K562 (cell line): ENCODE measurements at regions not wholly inside any gene's neighbourhood (a gene's known extent, or its start where the extent isn't known, plus 50 kb on each side); places are given as distances from the start of the nearest gene placed in this dataset.

Experiments
- ARID1B ChIP-seq: fragments of 450-650 bp; IDR thresholded peaks from 2 replicates; pipeline ENCODE4 v1.6.1; 2016; ENCODE audit warnings: antibody characterized with exemption, mild to moderate bottlenecking, inconsistent platforms
- BCL6 ChIP-seq: fragments of 250-450 bp; sonication (Bioruptor Pico); IDR thresholded peaks from 2 replicates; pipeline ENCODE4 v1.4.0; 2020
- CBFA2T3 ChIP-seq: fragments of 450-650 bp; IDR thresholded peaks from 2 replicates; pipeline ENCODE4 v1.6.1; 2017
- CREM ChIP-seq: IDR thresholded peaks from 2 replicates; pipeline ENCODE4 v1.6.1; 2014; ENCODE audit warnings: antibody characterized with exemption, low read depth
- CXXC5 ChIP-seq: fragments of 250-450 bp; sonication (Bioruptor Pico); IDR thresholded peaks from 2 replicates; pipeline ENCODE4 v1.8.0; 2022; ENCODE audit warnings: inconsistent platforms, mild to moderate bottlenecking, moderate library complexity
- EWSR1 ChIP-seq: fragments of 450-650 bp; IDR thresholded peaks from 2 replicates; pipeline ENCODE4 v1.6.1; 2018; ENCODE audit warnings: borderline replicate concordance, mild to moderate bottlenecking, low read depth, moderate library complexity; ENCODE audit not compliant: partially characterized antibody
- GABPB1 ChIP-seq: sonication (generic); formaldehyde crosslinking; IDR thresholded peaks from 2 replicates; pipeline ENCODE4 v1.8.0; 2022; ENCODE audit warnings: mild to moderate bottlenecking, missing genetic modification reagents
- HDAC1 ChIP-seq, 2 experiments: fragments of 450-650 bp; IDR thresholded peaks; 2 replicates each; pipeline ENCODE4 v1.6.1; 2016 to 2017; ENCODE audit warnings: inconsistent platforms in 1 of 2, mild to moderate bottlenecking in 1 of 2, moderate library complexity in 1 of 2
- IFI16 ChIP-seq: fragments of 250-450 bp; sonication (Bioruptor Pico); IDR thresholded peaks from 2 replicates; pipeline ENCODE4 v2.1.2; 2022; ENCODE audit warnings: mild to moderate bottlenecking, inconsistent platforms
- MEIS2 ChIP-seq: fragments of 450-650 bp; IDR thresholded peaks from 2 replicates; pipeline ENCODE4 v1.6.1; 2014; ENCODE audit warnings: mild to moderate bottlenecking; ENCODE audit not compliant: partially characterized antibody
- MTF1 ChIP-seq: fragments of 250-450 bp; sonication (Bioruptor Pico); IDR thresholded peaks from 2 replicates; pipeline ENCODE4 v1.9.0; 2021; ENCODE audit warnings: moderate library complexity, mild to moderate bottlenecking, inconsistent platforms, borderline replicate concordance
- POLR2A ChIP-seq: fragments of 450-650 bp; conservative IDR thresholded peaks from 2 replicates; pipeline ENCODE4 v1.6.1; 2016
- POLR2AphosphoS2 ChIP-seq: IDR thresholded peaks from 2 replicates; pipeline ENCODE4 v1.6.1; 2012; ENCODE audit warnings: low read length, improper control_type of control experiment
- SRSF3 ChIP-seq: fragments of 200-400 bp; formaldehyde crosslinking; IDR thresholded peaks from 2 replicates; pipeline ENCODE4 v1.6.1; 2016; ENCODE audit warnings: mild to moderate bottlenecking, low read length, moderate library complexity; ENCODE audit not compliant: insufficient read depth
- TAF9B ChIP-seq: fragments of 450-650 bp; IDR thresholded peaks from 2 replicates; pipeline ENCODE4 v1.6.1; 2018; ENCODE audit warnings: mild to moderate bottlenecking; ENCODE audit not compliant: partially characterized antibody
- TRIM24 ChIP-seq, 2 experiments: fragments of 450-650 bp; IDR thresholded peaks; 2 replicates each; pipeline ENCODE4 v1.6.1; 2016
- YBX1 ChIP-seq: fragments of 450-650 bp; IDR thresholded peaks from 2 replicates; pipeline ENCODE4 v1.7.1; 2016; ENCODE audit warnings: mild to moderate bottlenecking
- ZC3H11A ChIP-seq: IDR thresholded peaks from 2 replicates; pipeline ENCODE4 v1.6.1; 2012; ENCODE audit warnings: low read depth, low read length, improper control_type of control experiment
- ZFP1 ChIP-seq: fragments of 450-650 bp; formaldehyde crosslinking; IDR thresholded peaks from 2 replicates; pipeline ENCODE4 v1.4.0; 2020; ENCODE audit warnings: mild to moderate bottlenecking, mixed read lengths
- ZNF184 ChIP-seq: sonication (generic); formaldehyde crosslinking; IDR thresholded peaks from 2 replicates; pipeline ENCODE4 v1.5.0; 2020; ENCODE audit warnings: missing genetic modification reagents
- ZNF324 ChIP-seq: fragments of 250-450 bp; sonication (Bioruptor Pico); IDR thresholded peaks from 2 replicates; pipeline ENCODE4 v1.4.0; 2020; ENCODE audit warnings: mild to moderate bottlenecking
- ZNF561 ChIP-seq: fragments of 450-650 bp; formaldehyde crosslinking; conservative IDR thresholded peaks from 2 replicates; pipeline ENCODE4 v1.4.0; 2020; ENCODE audit warnings: mild to moderate bottlenecking, moderate library complexity
- TF ChIP-seq, protein P1 (sequence below): sonication (generic); formaldehyde crosslinking; IDR thresholded peaks from 2 replicates; pipeline ENCODE4 v1.8.1; 2023; ENCODE audit warnings: mild to moderate bottlenecking, missing genetic modification reagents
- TF ChIP-seq, protein P2 (sequence below): sonication (generic); formaldehyde crosslinking; IDR thresholded peaks from 2 replicates; pipeline ENCODE4 v1.9.0; 2022; ENCODE audit warnings: mild to moderate bottlenecking, missing genetic modification reagents
- TF ChIP-seq, protein P3 (sequence below): IDR thresholded peaks from 3 replicates; pipeline ENCODE4 v1.6.1; 2011; ENCODE audit warnings: borderline replicate concordance, mild to moderate bottlenecking; ENCODE audit not compliant: insufficient read length, insufficient read depth
- TF ChIP-seq, protein P4 (sequence below), 2 experiments: fragments of 200-800 bp in 1 of 2; sonication (Bioruptor generic) in 1 of 2; sonication (generic) in 1 of 2; formaldehyde crosslinking in 1 of 2; IDR thresholded peaks in 1 of 2; conservative IDR thresholded peaks in 1 of 2; 2 replicates each; pipeline versions ENCODE4 v1.5.0 to v1.6.1; 2016 to 2020; ENCODE audit warnings: missing compliant biosample characterization in 1 of 2, missing genetic modification characterization in 1 of 2, missing genetic modification reagents in 1 of 2
- TF ChIP-seq, protein P5 (sequence below): sonication (generic); formaldehyde crosslinking; IDR thresholded peaks from 2 replicates; pipeline ENCODE4 v1.8.1; 2022; ENCODE audit warnings: missing genetic modification reagents

DNA sequence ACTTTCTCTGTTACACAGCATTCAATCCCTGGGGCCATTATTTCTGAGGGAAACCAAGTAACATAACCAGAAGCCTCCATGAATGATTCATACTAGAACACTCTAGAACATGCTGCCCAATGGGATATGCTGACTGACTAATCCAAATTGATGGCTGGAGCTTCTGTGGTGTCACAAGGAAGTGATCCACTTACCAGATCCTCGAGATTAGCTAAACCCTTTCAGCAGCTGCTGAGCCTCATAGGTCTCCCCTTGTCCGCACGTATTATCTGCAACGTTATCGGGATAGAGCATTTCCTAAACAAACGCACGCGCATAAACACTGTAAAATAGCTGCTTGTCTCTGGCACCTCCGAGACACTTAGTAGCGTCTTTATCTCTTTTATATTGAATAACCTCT, 61.2 kb upstream of the PROK2 start (continued):
- TF ChIP-seq BCL6 (CRISPR knock-in tag) (no peak), SRSF3 (no peak), GABPB1 (CRISPR knock-in tag) (no peak), HDAC1 (IDR thresholded peaks at IDR 0.05) (no peak), ZNF184 (no peak), EWSR1 (no peak), CBFA2T3 (no peak), CXXC5 (CRISPR knock-in tag) (peak; percentile 40; the same call in 1 of the 2 replicates), TRIM24 (IDR thresholded peaks at IDR 0.05) (no peak; a peak in 1 of 4 replicates), ARID1B (peak; percentile 24; the same call in 1 of the 2 replicates), ZNF561 (CRISPR knock-in tag) (no peak), TAF9B (no peak), MEIS2 (peak; percentile 64), MTF1 (CRISPR knock-in tag) (no peak), POLR2AphosphoS2 (no peak), ZNF324 (CRISPR knock-in tag) (no peak), ZFP1 (CRISPR knock-in tag) (no peak), POLR2A (no peak), YBX1 (no peak), IFI16 (CRISPR knock-in tag) (no peak), CREM (peak; percentile 25; the same call in 1 of the 2 replicates), ZC3H11A (no peak)
- TF ChIP-seq, protein P1, sequence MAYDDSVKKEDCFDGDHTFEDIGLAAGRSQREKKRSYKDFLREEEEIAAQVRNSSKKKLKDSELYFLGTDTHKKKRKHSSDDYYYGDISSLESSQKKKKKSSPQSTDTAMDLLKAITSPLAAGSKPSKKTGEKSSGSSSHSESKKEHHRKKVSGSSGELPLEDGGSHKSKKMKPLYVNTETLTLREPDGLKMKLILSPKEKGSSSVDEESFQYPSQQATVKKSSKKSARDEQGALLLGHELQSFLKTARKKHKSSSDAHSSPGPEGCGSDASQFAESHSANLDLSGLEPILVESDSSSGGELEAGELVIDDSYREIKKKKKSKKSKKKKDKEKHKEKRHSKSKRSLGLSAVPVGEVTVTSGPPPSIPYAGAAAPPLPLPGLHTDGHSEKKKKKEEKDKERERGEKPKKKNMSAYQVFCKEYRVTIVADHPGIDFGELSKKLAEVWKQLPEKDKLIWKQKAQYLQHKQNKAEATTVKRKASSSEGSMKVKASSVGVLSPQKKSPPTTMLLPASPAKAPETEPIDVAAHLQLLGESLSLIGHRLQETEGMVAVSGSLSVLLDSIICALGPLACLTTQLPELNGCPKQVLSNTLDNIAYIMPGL = no peak
- TF ChIP-seq, protein P2, sequence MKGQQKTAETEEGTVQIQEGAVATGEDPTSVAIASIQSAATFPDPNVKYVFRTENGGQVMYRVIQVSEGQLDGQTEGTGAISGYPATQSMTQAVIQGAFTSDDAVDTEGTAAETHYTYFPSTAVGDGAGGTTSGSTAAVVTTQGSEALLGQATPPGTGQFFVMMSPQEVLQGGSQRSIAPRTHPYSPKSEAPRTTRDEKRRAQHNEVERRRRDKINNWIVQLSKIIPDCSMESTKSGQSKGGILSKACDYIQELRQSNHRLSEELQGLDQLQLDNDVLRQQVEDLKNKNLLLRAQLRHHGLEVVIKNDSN (CRISPR knock-in tag) = no peak
- TF ChIP-seq, protein P3, sequence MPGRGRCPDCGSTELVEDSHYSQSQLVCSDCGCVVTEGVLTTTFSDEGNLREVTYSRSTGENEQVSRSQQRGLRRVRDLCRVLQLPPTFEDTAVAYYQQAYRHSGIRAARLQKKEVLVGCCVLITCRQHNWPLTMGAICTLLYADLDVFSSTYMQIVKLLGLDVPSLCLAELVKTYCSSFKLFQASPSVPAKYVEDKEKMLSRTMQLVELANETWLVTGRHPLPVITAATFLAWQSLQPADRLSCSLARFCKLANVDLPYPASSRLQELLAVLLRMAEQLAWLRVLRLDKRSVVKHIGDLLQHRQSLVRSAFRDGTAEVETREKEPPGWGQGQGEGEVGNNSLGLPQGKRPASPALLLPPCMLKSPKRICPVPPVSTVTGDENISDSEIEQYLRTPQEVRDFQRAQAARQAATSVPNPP = no peak
- TF ChIP-seq, protein P4, sequence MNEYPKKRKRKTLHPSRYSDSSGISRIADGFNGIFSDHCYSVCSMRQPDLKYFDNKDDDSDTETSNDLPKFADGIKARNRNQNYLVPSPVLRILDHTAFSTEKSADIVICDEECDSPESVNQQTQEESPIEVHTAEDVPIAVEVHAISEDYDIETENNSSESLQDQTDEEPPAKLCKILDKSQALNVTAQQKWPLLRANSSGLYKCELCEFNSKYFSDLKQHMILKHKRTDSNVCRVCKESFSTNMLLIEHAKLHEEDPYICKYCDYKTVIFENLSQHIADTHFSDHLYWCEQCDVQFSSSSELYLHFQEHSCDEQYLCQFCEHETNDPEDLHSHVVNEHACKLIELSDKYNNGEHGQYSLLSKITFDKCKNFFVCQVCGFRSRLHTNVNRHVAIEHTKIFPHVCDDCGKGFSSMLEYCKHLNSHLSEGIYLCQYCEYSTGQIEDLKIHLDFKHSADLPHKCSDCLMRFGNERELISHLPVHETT (CRISPR knock-in tag; conservative IDR thresholded peaks at IDR 0.05 in 1 of 2, IDR thresholded peaks at IDR 0.05 in 1 of 2) = no peak
- TF ChIP-seq, protein P5, sequence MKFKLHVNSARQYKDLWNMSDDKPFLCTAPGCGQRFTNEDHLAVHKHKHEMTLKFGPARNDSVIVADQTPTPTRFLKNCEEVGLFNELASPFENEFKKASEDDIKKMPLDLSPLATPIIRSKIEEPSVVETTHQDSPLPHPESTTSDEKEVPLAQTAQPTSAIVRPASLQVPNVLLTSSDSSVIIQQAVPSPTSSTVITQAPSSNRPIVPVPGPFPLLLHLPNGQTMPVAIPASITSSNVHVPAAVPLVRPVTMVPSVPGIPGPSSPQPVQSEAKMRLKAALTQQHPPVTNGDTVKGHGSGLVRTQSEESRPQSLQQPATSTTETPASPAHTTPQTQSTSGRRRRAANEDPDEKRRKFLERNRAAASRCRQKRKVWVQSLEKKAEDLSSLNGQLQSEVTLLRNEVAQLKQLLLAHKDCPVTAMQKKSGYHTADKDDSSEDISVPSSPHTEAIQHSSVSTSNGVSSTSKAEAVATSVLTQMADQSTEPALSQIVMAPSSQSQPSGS = no peak
